Cardiac fibroblast (primary cell): ENCODE measurements at regions not wholly inside any gene's neighbourhood (a gene's known extent, or its start where the extent isn't known, plus 50 kb on each side); places are given as distances from the start of the nearest gene placed in this dataset.
A peak's percentile ranks its signal among the peaks of the same experiment; 100 is the strongest.
"Not testable (repeated sequence)": the region's sequence is repeated elsewhere in the genome, so short reads cannot be mapped to it uniquely, and the experiment has no call there.

Experiments
- DNase-seq, 2 donors: peaks; one replicate each; pipeline versions ENCODE4 v3.0.0 to v3.0.0-alpha.2; 2010; ENCODE audit warnings: low read depth in 2 of 2
- H3K4me3 ChIP-seq, 2 donors: replicated peaks in 1 of 2; 1 replicate in 1 of 2; 2 replicates in 1 of 2; pipeline ENCODE4 v1.5.1; 2011; ENCODE audit warnings: low read depth in 2 of 2, low read length in 2 of 2, mild to moderate bottlenecking in 2 of 2, moderate library complexity in 1 of 2
- TF ChIP-seq, protein P1 (sequence below): IDR thresholded peaks from one replicate; pipeline ENCODE4 v1.5.1; 2011; ENCODE audit warnings: low read depth, mild to moderate bottlenecking, low read length, inconsistent platforms

- DNase-seq: peak; percentile 98
- peak overlapping the region in 1 of 2 donors; percentile 25 for H3K4me3 ChIP-seq
These were observed 221.6 kb downstream of the NR2F1-AS1 start for GRCh38 chr5:93359296-93359959.

DNA sequence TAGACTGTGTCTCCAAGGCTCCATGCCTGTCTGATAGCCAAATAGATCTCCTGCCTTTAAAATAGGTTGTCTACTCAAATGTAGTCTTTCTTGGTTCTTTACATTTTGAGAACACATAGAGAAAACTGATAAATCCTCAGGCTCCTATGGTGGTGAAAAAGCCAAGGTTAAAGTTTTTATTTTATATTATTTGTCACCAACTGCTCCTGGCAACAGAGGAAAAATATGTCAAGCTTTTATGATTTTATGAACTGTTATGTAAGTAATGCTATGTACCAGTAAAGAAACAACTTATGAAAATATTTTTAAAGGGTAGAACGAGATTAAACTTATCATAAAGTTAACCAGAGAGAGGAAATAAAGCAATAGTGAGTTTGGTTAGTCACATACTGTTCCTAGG, 222.8 kb downstream of the NR2F1-AS1 start:
- DNase-seq: peak in 1 of 2 donors; percentile 34
- TF ChIP-seq, protein P1, sequence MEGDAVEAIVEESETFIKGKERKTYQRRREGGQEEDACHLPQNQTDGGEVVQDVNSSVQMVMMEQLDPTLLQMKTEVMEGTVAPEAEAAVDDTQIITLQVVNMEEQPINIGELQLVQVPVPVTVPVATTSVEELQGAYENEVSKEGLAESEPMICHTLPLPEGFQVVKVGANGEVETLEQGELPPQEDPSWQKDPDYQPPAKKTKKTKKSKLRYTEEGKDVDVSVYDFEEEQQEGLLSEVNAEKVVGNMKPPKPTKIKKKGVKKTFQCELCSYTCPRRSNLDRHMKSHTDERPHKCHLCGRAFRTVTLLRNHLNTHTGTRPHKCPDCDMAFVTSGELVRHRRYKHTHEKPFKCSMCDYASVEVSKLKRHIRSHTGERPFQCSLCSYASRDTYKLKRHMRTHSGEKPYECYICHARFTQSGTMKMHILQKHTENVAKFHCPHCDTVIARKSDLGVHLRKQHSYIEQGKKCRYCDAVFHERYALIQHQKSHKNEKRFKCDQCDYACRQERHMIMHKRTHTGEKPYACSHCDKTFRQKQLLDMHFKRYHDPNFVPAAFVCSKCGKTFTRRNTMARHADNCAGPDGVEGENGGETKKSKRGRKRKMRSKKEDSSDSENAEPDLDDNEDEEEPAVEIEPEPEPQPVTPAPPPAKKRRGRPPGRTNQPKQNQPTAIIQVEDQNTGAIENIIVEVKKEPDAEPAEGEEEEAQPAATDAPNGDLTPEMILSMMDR: no peak
- H3K4me3 ChIP-seq: no peak overlapping the region

More at GRCh38 chr5:93359296-93359959, 221.6 kb downstream of the NR2F1-AS1 start:
- TF ChIP-seq, protein P1: no peak

- TF ChIP-seq, protein P1: no peak
- no peak overlapping the region for H3K4me3 ChIP-seq
These were observed 223.3 kb downstream of the NR2F1-AS1 start for GRCh38 chr5:93357686-93358085.

DNA sequence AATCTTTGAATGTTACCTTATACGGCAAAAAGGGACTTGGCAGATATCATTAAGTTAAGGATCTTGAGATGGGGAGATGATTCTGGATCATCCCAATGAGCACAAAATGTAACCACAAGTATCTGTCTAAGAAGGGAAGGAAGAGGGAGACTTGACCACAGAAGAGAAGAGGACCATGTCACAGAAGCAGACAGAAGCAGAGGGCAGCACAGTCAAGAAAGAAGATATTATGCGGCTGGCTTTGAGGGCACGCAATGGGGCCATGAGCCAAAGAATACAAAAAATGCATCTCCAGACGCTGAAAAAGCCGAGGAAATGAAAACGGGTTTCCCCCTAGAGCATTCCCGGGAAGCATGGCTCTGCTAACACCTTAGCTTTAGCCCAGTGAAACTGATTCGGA, 225.3 kb downstream of the NR2F1-AS1 start:
- TF ChIP-seq, protein P1: no peak
- peak in 1 of 2 donors; percentile 49 for DNase-seq
- H3K4me3 ChIP-seq: no peak overlapping the region

More at GRCh38 chr5:93357686-93358085, 223.3 kb downstream of the NR2F1-AS1 start:
- DNase-seq: no peak

- no peak for DNase-seq
These were observed 228.8 kb downstream of the NR2F1-AS1 start for GRCh38 chr5:93352186-93352585.

GRCh38 chr5:93349613-93350012, 231.4 kb downstream of the NR2F1-AS1 start:
- H3K4me3 ChIP-seq: no peak overlapping the region
- TF ChIP-seq, protein P1: no peak
- DNase-seq: peak; percentile 15 to 87

More at GRCh38 chr5:93352186-93352585, 228.8 kb downstream of the NR2F1-AS1 start:
- TF ChIP-seq, protein P1: no peak
- no peak overlapping the region for H3K4me3 ChIP-seq

- no peak overlapping the region for H3K4me3 ChIP-seq
- TF ChIP-seq, protein P1: no peak
- DNase-seq: no peak
These were observed 232.8 kb downstream of the NR2F1-AS1 start for GRCh38 chr5:93348231-93348630.

- H3K4me3 ChIP-seq, DNase-seq: not testable (repeated sequence)
These were observed 234.2 kb downstream of the NR2F1-AS1 start for GRCh38 chr5:93346850-93347249.
